ENCODE measurements at regions not wholly inside any gene's neighbourhood (a gene's known extent, or its start where the extent isn't known, plus 50 kb on each side); places are given as distances from the start of the nearest gene placed in this dataset.

GRCh38 chrX:143296521-143296920 lies 220.8 kb downstream of the SPANXN3 start:
- no peak for TF ChIP-seq CTCF (IDR thresholded peaks at IDR 0.05; ENCODE audit: low read length)
- TF ChIP-seq EZH2 (optimal IDR thresholded peaks at IDR 0.05; ENCODE audit: low read depth, low read length), result no peak
